ENCODE measurements at regions not wholly inside any gene's neighbourhood (a gene's known extent, or its start where the extent isn't known, plus 50 kb on each side); places are given as distances from the start of the nearest gene placed in this dataset.
"Not testable (repeated sequence)": the region's sequence is repeated elsewhere in the genome, so short reads cannot be mapped to it uniquely, and the experiment has no call there.

GRCh38 chr20:24838546-24839535, 110.2 kb upstream of the CST7 start:
- DNase-seq, result no peak

- no peak for DNase-seq
Measured at GRCh38 chr20:24840121-24840713, 108.9 kb upstream of the CST7 start.

- no peak for DNase-seq
Measured at GRCh38 chr20:24842274-24842917, 106.7 kb upstream of the CST7 start.

DNA sequence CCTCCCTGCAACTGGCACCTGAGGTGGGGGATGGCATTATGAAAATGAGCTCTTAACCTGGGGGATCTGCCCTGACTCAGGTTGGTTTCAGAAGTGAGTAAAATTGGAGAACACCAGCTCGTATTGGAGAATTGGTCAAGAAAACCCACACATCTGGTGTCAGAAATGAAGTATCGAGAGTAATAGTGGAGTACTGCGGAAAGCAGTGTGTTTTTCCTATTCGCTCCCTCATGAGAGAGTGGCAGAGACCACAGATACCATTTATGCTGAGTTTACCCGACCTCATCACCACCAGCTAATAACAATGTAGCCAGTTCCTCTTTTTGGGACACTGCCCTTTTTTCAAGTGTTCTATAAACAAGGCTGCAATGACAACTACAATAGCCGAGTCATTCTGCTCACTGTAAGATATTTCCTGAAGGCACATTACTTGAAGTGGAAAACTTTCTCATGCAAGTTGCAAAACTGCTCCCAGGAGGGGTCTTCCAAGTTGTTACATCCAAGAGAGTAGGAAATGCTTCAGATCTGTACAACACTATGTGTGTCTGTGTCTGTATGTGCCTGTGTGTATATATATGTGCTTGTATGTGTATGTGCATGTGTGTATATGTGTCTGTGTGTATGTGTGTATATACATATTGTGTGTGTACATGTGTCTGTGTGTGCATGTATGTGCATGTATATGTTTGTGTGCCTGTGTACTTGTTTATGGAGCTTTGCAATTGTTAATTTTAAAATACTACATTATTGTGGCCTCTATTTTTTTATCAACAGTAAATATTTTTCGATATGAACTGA, 106.0 kb upstream of the CST7 start:
- peak; percentile 38 for DNase-seq

DNA sequence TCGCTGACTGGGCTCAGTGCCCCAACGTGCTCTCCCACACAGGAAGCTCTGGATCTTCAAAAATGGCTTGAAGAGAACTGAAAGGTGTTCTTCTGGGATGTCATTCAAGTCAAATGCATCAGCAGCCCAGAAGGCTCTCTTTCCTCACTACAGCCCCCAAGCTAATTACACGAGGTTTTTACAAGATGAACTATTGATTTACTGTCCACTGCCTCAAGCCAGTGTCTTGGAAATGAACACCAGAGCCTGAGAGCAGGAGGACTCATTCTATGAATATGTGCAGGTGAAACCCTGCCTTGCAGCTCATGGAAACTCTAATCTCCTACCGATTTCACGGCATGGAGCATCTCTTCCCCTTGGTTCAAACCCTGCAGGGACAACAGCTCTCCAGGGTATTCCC, 98.9 kb upstream of the CST7 start:
- peak; percentile 31 for DNase-seq

DNA sequence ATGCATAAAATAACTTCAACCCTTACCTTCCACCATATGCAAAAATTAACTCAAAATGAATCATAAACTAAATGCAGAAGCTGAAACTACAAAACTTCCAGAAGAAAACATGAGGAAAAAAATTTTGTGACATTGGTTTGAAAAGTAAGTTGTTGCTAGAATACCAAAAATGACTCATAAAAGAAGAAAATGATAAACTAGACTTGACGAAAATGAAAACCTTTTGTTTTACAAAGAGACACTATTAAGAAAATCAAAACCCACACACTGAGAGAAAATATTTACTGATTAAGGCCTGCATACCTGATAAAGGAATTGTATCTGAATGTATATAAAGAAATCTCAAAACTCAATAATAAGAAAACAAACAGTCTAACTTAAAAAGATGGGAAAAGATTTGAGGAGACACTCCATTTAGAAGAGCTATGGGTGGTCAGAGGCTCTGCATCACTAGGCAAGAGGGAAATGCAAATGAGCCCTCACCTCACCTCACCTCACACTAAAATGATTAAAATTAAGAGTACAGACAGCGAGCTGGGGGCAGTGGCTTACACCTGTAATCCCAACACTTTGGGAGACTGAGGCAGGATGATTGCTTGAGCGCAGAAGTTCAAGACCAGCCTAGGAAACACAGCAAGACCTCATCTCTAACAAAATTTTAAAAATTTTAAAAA, 97.6 kb upstream of the CST7 start:
- DNase-seq, result no peak

GRCh38 chr20:24853916-24854315, 95.2 kb upstream of the CST7 start:
- DNase-seq, result no peak

- no peak for DNase-seq
Measured at GRCh38 chr20:24855848-24856247, 93.2 kb upstream of the CST7 start.

GRCh38 chr20:24858500-24858899, 90.6 kb upstream of the CST7 start:
- DNase-seq, result not testable (repeated sequence)

GRCh38 chr20:24859539-24859938, 89.5 kb upstream of the CST7 start:
- no peak for DNase-seq

- no peak for DNase-seq
Measured at GRCh38 chr20:24862186-24862585, 86.9 kb upstream of the CST7 start.

DNA sequence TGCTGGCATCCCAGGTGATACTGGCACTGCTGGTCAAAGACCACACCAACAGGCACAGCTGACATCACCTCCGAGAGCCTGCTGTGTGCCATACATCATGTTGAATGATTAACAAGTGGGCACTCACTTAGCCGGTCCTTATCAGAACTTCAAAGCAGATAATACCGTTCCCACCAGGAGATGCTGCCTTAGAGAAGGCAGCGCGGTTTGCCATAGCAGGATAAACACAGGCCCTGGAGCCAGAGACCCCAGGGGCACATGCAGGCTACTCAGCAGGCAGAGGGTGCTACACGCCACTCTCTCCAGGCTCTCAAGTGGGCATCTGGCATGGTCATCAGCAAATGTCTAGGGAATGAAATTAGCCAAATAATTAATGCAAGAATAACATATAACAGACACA, 86.5 kb upstream of the CST7 start:
- no peak for DNase-seq

- DNase-seq, result no peak
Measured at GRCh38 chr20:24863356-24863755, 85.7 kb upstream of the CST7 start.

GRCh38 chr20:24866008-24866407, 83.1 kb upstream of the CST7 start:
- DNase-seq, result no peak

GRCh38 chr20:24866742-24867141, 82.3 kb upstream of the CST7 start:
- no peak for DNase-seq

GRCh38 chr20:24867556-24867955, 81.5 kb upstream of the CST7 start:
- no peak for DNase-seq

GRCh38 chr20:24868396-24868927, 80.6 kb upstream of the CST7 start:
- DNase-seq, result no peak

- DNase-seq, result no peak
Measured at GRCh38 chr20:24868959-24869358, 80.1 kb upstream of the CST7 start.

DNA sequence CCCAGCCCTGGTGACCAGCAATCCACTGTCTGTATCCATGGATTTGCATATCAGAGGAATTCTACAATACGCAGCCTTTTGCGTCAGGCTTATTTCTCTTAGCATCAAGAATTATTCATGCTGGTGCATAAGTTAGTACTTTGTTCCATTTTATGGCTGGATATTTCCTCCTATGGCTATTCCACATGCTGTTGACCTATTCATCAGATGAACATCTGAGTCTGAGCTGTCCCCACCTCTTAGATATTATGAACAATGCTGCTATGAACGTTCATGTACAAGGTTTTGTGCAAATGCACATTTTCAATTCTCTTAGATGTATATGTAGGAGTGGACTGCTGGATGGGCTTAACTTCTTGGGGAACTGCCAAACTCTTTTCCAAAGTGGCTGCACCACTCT, 79.0 kb upstream of the CST7 start:
- DNase-seq, result no peak

- no peak for DNase-seq
Measured at GRCh38 chr20:24870881-24871280, 78.2 kb upstream of the CST7 start.

DNA sequence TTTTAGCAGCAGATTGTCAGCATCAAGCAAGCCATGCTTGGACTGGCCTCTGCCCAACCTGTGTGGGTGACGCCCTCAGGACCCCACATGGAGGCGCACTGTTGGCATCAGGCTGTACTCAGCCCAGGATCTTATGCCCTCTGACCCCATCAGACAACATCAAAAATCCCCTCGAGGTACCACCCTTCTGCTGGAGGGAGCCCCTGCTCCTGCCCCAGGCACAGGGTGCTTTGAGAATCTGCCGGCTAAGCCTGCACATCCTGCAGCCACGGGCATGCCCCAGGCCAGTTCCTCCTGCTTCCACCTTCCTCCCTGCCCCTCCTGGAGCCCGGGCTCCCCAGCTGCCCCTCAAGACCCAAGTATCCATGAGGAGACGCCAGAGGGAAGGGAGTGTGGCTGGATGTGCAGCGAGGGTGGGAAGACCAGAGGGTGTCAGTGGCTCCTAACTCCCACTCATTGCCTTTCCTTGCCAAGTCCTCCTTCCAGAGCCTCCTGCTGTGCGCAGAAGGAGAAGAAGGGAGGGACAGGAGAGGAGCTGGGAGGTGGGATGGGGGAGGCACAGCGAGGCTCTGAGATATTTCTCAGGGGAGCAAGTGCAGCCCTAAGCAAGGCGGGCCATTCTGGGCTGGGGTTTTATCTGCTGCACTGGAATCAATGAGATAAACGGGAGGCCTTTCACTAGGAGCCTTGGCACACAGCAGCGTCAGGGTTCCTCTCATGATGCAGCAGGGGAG, 77.4 kb upstream of the CST7 start:
- no peak for DNase-seq
